ENCODE measurements at regions not wholly inside any gene's neighbourhood (a gene's known extent, or its start where the extent isn't known, plus 50 kb on each side); places are given as distances from the start of the nearest gene placed in this dataset.

DNA sequence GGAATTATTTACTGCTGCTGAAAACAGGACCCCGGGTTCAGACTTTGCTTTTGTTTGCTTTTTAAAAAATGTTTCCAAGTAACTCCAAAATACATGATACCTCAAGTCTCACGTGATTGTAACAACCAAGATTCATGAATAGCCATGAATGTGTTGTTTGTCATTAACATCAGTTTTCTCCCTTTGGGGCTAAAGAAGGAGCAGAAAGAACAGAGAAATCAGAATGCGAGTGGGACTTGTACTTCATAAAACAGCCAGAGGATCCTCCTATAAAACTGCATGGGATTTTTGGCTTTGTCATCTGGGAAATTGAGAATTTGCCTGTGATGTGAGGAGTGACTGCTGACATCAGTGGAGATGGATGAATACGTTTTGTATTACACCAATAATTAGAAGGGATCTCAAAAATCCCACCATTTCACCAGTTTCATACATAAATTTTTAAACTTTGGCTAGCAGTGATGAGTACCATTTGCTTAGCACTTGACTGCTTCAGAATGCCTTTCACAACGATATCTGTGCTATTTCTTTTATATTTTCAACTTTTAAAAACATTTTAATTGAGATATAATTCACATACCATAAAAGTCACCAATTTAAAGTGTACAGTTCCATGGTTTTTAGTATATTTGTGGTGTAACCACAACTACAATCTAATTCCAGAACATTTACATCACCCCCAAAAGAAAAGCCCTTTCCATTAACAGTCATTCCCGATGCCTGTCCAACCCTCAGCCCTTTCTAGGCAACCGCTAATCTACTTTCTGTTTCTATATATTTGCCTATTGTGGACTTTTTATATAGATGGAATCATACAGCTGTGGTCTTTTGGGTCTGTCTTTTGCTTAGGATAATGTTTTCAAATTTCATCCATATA, 126.9 kb upstream of the ANKRD55 start:
- no peaks in the 10 kb centered on the region for H3K9me3 Mint-ChIP-seq
- H3K27ac Mint-ChIP-seq: no peak overlapping the region
- no peaks in the 10 kb centered on the region for H3K4me1 Mint-ChIP-seq (ENCODE audit: low read depth)
- peaks cover 12% of the 10 kb centered on the region for H3K27me3 Mint-ChIP-seq (ENCODE audit: low read depth)
- H3K36me3 Mint-ChIP-seq (ENCODE audit: low read depth): peaks cover 3% of the 10 kb centered on the region
- H3K4me3 Mint-ChIP-seq: no peak overlapping the region

DNA sequence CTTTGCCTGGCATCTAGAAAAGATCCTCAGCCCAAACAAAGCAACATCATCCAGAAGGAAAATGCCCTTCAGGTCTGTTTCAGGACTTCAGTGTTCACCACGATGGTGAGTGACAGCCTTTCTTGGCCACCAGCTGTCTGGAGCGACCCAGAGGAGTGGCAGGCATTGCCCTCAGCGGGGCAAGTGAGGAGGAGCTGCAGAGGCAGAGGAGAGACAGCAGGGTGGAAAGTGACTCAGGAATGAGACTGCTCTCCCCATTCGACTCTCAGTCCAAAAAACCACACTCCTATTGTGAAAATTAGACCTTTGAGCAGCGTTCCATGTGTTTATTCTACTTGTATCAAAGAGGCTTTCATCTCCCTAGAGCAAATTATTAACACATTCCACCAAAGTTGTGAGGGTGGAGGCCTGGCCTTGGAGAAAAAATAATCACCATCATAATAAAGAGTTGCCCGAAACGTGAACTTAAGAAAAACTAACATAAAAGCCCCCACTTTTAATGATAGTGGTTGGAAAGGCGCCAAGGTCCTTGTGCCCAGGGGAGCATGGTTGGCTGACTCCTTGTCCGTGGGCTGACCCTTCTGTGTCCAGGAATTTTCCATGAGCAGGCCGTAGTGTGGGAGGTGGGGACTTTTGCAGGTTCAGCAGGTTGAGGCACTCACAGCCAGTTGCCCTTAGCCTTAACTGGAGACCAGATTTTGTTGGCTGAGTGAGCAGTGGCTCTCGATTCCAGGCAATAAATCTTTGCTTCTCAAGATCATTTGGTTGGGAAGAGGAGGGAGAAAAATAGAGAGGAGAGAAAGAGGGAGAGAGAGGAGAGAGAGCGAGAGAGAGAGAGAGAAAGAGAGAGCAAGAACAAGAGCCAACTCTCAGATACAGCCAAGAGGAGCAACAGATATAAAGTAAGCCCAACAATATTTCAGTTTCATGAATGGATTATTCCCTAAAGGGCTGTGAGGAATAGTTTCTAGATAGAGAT, 125.9 kb upstream of the ANKRD55 start:
- Mint-ChIP-seq H3K9me3 (no peaks in the 10 kb centered on the region), H3K27ac (no peak overlapping the region), H3K36me3 (ENCODE audit: low read depth) (peaks cover 3% of the 10 kb centered on the region), H3K4me1 (ENCODE audit: low read depth) (no peaks in the 10 kb centered on the region), H3K4me3 (no peak overlapping the region), H3K27me3 (ENCODE audit: low read depth) (peaks cover 9% of the 10 kb centered on the region)

DNA sequence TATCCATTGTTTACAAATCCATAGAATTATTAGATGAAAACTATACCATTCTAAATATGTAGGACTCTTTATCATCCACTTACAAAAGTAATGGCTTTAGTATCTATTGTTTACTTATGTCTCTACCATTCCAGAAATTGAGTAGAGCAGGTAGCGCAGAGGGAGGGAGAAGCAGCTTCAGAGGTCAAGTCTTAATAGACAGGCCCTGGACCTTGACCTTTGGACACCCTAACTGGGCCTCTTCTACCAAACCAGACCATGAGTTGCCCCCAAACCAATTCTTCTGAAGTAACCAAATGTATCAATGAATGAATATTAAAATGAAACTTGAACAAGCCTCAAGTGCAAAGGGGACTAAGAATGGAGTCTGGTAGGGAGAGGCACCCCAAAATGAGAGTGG, 124.9 kb upstream of the ANKRD55 start:
- H3K4me1 Mint-ChIP-seq (ENCODE audit: low read depth): no peaks in the 10 kb centered on the region
- H3K4me3 Mint-ChIP-seq: no peak overlapping the region
- no peaks in the 10 kb centered on the region for H3K9me3 Mint-ChIP-seq
- no peak overlapping the region for H3K27ac Mint-ChIP-seq
- peaks cover 3% of the 10 kb centered on the region for H3K36me3 Mint-ChIP-seq (ENCODE audit: low read depth)
- peaks cover 9% of the 10 kb centered on the region for H3K27me3 Mint-ChIP-seq (ENCODE audit: low read depth)

GRCh38 chr5:56357426-56357825, 124.3 kb upstream of the ANKRD55 start:
- Mint-ChIP-seq H3K4me1 (ENCODE audit: low read depth) (no peaks in the 10 kb centered on the region), H3K27ac (no peak overlapping the region), H3K27me3 (ENCODE audit: low read depth) (peaks cover 9% of the 10 kb centered on the region), H3K9me3 (no peaks in the 10 kb centered on the region), H3K36me3 (ENCODE audit: low read depth) (no peaks in the 10 kb centered on the region), H3K4me3 (no peak overlapping the region)

- no peaks in the 10 kb centered on the region for H3K4me1 Mint-ChIP-seq (ENCODE audit: low read depth)
- H3K36me3 Mint-ChIP-seq (ENCODE audit: low read depth): no peaks in the 10 kb centered on the region
- no peak overlapping the region for H3K4me3 Mint-ChIP-seq
- no peak overlapping the region for H3K27ac Mint-ChIP-seq
- no peaks in the 10 kb centered on the region for H3K9me3 Mint-ChIP-seq
- H3K27me3 Mint-ChIP-seq (ENCODE audit: low read depth): peaks cover 9% of the 10 kb centered on the region
Measured at GRCh38 chr5:56356836-56357160, 123.7 kb upstream of the ANKRD55 start.

GRCh38 chr5:56356121-56356835, 123.1 kb upstream of the ANKRD55 start:
- Mint-ChIP-seq H3K9me3 (no peaks in the 10 kb centered on the region), H3K27me3 (ENCODE audit: low read depth) (peaks cover 4% of the 10 kb centered on the region), H3K27ac (no peak overlapping the region), H3K36me3 (ENCODE audit: low read depth) (no peaks in the 10 kb centered on the region), H3K4me3 (no peak overlapping the region), H3K4me1 (ENCODE audit: low read depth) (no peaks in the 10 kb centered on the region)

DNA sequence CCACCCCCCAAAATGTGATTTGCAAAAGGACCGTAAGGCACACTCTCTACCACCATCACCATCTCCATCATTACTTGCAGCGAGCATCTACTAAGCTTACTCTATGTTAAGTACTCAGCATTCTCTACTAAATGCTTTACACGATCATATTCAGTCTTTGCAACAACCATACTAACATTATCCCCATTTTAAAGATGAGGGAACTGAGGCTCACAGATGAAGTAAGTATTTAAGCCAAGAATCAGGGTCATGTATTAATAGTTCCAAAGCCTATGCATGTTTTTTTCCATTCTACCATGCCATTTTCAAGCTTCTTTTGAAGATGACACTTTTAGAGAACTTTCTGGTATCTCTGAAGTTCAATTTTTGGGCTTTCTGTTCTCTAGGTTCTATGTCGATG, 121.7 kb upstream of the ANKRD55 start:
- Mint-ChIP-seq H3K4me3 (no peak overlapping the region), H3K27me3 (ENCODE audit: low read depth) (peaks cover 4% of the 10 kb centered on the region), H3K36me3 (ENCODE audit: low read depth) (no peaks in the 10 kb centered on the region), H3K9me3 (no peaks in the 10 kb centered on the region), H3K27ac (no peak overlapping the region), H3K4me1 (ENCODE audit: low read depth) (peaks cover 2% of the 10 kb centered on the region)

GRCh38 chr5:56352808-56353590, 119.9 kb upstream of the ANKRD55 start:
- Mint-ChIP-seq H3K4me1 (ENCODE audit: low read depth) (peaks cover 2% of the 10 kb centered on the region), H3K27me3 (ENCODE audit: low read depth) (no peaks in the 10 kb centered on the region), H3K9me3 (no peaks in the 10 kb centered on the region), H3K36me3 (ENCODE audit: low read depth) (no peaks in the 10 kb centered on the region), H3K4me3 (no peak overlapping the region), H3K27ac (no peak overlapping the region)

GRCh38 chr5:56350597-56351170, 117.6 kb upstream of the ANKRD55 start:
- no peak overlapping the region for H3K27ac Mint-ChIP-seq
- H3K4me1 Mint-ChIP-seq (ENCODE audit: low read depth): peaks cover 2% of the 10 kb centered on the region
- H3K36me3 Mint-ChIP-seq (ENCODE audit: low read depth): no peaks in the 10 kb centered on the region
- no peaks in the 10 kb centered on the region for H3K9me3 Mint-ChIP-seq
- no peak overlapping the region for H3K4me3 Mint-ChIP-seq
- no peaks in the 10 kb centered on the region for H3K27me3 Mint-ChIP-seq (ENCODE audit: low read depth)

- H3K27ac Mint-ChIP-seq: no peak overlapping the region
- no peaks in the 10 kb centered on the region for H3K36me3 Mint-ChIP-seq (ENCODE audit: low read depth)
- no peaks in the 10 kb centered on the region for H3K9me3 Mint-ChIP-seq
- peaks cover 2% of the 10 kb centered on the region for H3K4me1 Mint-ChIP-seq (ENCODE audit: low read depth)
- no peaks in the 10 kb centered on the region for H3K27me3 Mint-ChIP-seq (ENCODE audit: low read depth)
- no peak overlapping the region for H3K4me3 Mint-ChIP-seq
Measured at GRCh38 chr5:56350011-56350596, 117.0 kb upstream of the ANKRD55 start.

DNA sequence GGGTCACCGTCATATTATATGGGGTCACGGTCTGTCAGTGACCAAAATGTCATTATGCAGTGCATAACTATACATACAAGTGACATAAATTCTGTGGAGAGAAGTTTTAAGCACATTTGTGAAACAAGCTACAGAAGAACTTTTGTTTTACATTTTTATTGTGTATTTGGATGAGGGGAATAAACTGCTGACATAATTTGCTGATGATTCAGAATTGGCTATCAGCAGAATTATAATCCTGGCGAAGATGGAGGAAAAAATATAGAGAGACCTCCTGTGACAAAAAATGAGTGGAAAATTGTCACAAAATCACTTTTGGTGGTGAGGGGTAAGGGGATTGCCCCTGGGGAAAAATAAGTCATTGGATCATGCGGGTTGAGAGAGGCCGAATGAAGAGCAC, 116.3 kb upstream of the ANKRD55 start:
- Mint-ChIP-seq H3K9me3 (no peaks in the 10 kb centered on the region), H3K27ac (no peak overlapping the region)

GRCh38 chr5:56346741-56347535, 113.8 kb upstream of the ANKRD55 start:
- H3K27ac Mint-ChIP-seq: no peak overlapping the region
- H3K4me3 Mint-ChIP-seq: no peak overlapping the region
- peaks cover 13% of the 10 kb centered on the region for H3K4me1 Mint-ChIP-seq (ENCODE audit: low read depth)

More for the DNA sequence above, 116.3 kb upstream of the ANKRD55 start:
- Mint-ChIP-seq H3K4me3 (no peak overlapping the region), H3K27me3 (ENCODE audit: low read depth) (no peaks in the 10 kb centered on the region), H3K4me1 (ENCODE audit: low read depth) (peaks cover 2% of the 10 kb centered on the region), H3K36me3 (ENCODE audit: low read depth) (no peaks in the 10 kb centered on the region)

More at GRCh38 chr5:56346741-56347535, 113.8 kb upstream of the ANKRD55 start:
- no peaks in the 10 kb centered on the region for H3K27me3 Mint-ChIP-seq (ENCODE audit: low read depth)
- peaks cover 2% of the 10 kb centered on the region for H3K36me3 Mint-ChIP-seq (ENCODE audit: low read depth)
- peaks cover 6% of the 10 kb centered on the region for H3K9me3 Mint-ChIP-seq
